ENCODE measurements at regions not wholly inside any gene's neighbourhood (a gene's known extent, or its start where the extent isn't known, plus 50 kb on each side); places are given as distances from the start of the nearest gene placed in this dataset.

DNA sequence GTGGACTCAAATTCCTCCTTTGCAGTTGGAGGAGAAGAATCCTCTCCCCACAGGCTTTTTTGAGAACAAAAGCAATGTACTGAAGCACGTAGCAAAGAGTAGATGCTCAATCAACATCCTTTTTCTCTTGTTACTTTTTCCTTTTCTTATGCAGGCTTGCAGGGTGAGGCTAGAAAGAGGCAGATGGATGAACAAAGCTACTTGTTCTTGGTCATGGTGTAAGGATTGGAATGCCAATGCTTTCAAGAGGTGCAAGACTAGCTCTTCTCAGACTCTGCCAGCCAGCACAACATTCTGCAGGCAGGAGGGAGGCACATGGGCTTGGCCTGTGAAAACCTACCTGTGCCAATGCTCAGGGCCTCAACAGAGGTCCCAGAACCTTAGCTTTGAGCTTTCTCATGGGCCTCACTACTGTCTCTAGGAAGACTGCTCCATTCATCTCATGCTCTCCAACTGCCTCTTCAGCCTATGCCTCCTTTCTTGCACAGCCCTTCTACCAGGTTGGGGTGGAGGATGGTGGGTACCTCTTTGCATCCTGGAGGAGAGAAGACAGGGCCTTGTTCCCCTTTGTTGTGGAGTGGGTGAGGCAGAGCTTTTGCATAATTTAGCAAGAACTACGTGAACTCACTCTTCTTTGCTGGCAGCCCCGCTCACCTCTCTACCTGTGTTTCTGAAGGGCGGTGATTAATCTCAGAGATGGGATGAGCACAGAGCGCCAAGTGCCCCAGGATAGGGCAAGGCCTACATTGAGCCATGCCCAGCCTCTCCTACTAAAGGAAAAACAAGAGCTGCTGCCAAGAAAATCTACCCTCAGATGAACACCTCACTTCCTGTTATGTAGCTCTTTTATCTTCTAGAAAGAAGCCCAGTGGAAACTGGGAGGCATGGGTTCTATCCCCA, 1119.7 kb downstream of the VRK1 start:
- DNase-seq, result no peak

DNA sequence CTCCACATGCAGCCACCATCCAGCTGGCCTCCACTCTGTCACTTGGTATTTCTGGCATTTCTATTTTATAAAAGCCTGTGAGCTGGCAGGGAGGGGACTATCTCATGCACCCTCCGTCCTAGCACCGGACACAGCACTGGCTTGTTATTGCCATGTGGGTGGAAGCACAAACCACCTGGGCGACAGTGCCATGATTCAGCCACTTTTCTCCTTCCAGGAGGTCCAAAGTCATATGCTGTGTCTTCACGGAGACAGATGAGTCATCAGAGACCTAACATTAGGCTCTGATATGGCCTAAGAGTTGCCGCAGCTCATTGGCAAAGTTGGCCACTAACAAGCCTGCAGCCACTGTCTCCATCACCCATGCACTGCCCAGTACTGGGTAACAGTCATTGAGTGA, 1123.0 kb downstream of the VRK1 start:
- DNase-seq, result no peak

DNA sequence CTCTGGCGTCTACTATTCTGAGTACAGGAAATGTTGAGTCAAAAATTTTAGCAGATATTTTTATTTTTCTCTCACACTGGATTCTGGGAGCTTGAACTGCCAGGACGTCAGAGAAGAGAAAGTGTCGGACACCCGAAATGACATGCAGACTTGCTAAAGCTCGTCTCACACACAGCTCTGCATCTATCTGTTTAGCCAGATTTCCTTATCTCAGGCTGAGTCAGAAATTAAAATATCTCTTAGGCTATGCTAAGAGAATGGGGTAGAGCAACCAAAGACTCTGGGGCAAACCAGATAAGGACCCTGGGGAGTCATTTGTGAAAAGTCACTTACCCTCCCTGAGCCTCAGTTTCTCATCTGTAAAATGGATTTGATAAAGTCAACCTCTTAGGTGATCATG, 1124.1 kb downstream of the VRK1 start:
- DNase-seq, result no peak

GRCh38 chr14:97924922-97925613, 1127.9 kb downstream of the VRK1 start:
- DNase-seq, result no peak

GRCh38 chr14:97930166-97930565, 1133.0 kb downstream of the VRK1 start:
- DNase-seq, result no peak

GRCh38 chr14:97931273-97931672, 1134.1 kb downstream of the VRK1 start:
- DNase-seq, result no peak

DNA sequence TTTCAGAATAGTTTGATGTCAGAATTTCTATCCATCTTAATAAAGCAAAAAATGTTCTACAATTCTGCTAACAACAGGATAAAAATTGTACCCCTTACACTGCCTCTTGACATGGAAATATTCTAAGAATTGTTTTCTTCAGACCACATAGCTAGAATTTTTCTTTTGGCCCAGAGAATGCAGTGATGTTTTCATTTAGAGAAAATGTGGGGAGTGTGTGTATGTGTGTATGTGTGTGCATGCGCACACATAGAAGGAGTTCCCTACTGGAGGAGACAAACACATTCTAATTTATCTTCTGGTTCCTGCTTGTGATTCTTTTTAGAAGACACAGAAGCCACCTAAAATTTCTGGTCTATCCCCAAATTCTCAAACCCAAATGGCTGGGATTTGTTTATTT, 1145.7 kb downstream of the VRK1 start:
- no peak for DNase-seq

DNA sequence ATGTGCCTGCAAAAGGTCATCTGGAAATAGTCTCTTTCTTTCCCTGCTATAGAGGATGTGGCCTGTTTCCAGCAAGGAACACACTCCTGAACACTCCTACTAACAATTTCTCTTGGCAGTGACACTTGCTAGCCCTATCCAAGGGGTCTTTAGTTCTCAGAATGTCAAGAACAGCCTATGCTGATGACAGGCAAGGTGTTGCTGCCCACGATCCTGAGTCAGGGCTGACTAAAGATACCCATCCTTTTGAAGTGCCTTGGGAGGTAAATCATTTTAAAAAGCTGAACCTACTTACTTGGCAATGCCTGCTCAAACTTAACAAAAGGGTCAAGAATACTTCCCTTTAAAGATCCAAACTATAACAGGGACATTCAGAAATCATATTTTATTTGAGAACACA, 1146.4 kb downstream of the VRK1 start:
- no peak for DNase-seq

DNA sequence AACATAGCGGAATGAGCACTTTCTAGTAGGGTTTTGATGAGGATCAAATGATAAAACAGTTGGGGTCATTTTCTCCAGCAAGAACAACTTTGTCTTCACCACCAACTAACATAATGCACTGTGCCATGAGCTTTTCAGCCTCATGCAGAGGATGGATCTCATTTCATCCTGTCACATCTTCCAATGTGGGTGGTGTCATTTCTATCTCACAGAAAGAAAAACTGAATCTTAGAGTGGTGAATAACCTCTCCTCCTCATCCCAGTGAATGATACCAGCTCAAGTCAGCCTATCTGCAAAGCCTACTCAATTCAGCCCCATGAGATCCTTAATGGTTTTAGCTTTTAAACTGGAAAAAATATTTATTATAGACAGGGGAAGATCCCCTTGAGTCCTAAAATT, 1147.2 kb downstream of the VRK1 start:
- no peak for DNase-seq

GRCh38 chr14:97945631-97946030, 1148.4 kb downstream of the VRK1 start:
- no peak for DNase-seq

- no peak for DNase-seq
Measured at GRCh38 chr14:97946240-97946639, 1149.1 kb downstream of the VRK1 start.

DNA sequence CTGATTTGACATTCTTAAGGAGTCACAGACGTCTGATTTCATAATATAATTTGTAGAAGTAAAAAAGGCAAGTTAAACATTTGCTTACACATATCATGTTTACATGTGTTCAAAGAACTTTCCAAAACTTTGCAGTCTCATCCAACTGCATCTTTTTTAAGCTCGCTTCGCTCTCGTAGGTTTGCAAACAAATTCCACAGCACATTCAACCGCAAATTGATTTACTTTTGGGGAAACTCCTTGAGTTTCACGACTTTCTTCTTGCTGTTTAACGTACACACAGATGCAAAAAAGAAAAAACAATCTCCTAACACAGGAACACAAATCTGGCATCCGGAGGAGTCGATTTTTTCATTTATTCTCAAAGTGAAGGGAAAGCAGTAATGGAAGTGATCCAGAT, 1149.5 kb downstream of the VRK1 start:
- DNase-seq, result no peak

DNA sequence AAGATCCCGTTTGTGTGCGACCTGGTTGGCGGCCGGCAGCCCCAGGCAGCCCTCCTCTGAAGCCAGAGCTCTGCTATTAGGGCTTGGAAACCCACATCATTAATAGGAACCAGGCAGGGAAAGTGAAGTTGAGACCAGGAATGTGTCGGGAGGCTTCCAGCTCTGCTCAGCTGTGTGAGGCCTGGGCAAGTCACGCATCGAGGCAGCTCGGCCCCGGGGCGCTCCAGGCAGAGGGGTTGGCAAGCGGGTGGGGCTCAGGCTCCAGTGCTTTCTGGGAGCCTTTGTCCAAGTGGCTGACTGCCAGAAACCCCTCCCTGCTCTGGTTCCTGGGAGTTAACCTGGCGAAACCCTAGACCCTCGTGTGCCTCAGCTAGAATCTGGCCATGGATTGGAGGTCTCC, 1151.7 kb downstream of the VRK1 start:
- no peak for DNase-seq

DNA sequence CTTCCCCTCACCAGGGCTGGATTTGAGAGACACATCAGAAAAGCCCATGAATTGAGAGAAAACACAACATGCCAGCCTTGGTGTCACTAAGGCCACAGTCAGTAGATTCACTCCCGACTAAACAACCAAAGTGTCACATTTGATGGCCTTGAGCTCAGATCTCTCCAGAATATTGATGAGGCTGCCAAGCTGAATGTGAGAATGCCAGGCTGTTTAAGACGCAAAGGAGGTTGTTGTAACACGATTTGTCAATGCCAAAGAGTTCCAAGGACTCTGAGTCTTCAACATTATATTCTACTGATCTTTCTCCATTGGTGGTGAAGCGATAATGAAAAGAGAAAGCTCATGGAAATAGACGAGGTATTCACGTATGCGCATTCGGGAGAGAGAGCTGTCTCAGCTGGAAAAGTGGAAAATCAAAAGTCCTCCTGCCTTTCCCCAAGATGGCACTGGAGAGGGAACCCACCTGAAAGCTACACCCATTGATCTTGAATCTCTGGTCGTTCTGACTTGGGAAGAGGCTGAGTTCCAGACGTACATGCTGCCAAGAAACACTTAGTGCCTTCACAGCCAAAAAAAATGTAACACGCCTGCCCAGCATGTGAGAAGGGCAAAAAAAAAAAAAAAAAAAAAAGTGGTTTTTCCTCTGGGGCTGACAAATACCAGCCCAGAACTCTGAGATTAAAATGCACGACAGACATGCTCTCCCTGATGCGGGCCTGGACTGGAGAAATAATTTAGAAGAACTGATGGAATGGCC, 1159.6 kb downstream of the VRK1 start:
- DNase-seq, result no peak

GRCh38 chr14:97959251-97959650, 1162.1 kb downstream of the VRK1 start:
- no peak for DNase-seq

DNA sequence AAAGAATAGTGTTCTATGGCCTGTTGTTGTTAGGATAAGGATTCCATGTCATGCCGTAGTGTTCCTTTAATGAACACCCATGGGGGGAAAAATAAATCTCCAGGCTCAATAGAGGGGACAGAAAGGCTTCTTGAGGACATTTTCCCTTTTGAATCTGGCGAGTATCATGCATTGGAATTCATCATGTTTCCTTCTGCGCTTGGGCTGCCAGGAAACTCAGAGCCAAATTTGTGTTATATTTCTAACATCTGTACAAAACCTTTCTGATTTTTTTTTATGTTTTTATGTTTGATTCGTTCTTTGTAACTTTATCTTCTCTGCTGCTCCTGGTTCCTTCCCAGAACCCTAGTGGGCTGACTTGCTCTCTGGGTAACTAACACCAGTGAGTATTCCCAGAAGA, 1163.3 kb downstream of the VRK1 start:
- no peak for DNase-seq

- DNase-seq, result no peak
Measured at GRCh38 chr14:97970222-97970621, 1173.0 kb downstream of the VRK1 start.

DNA sequence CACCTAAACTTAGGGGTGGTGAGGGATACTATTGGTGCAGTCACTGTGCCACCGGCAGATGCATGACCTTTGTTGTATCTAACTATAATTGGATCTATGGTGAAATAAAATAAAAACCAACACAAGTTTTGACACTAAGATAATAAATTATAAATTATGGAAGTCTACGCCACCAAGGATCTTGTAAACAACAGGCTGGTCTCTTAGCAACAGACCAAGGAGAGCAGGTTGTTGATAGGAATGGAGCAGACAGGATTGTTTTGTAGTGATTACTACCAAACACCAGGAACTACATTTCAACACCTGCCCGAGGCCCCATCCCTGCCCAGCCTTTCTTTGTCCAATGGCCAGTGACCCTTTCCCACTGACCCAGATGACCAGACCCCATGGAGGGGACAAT, 1178.0 kb downstream of the VRK1 start:
- DNase-seq, result no peak

DNA sequence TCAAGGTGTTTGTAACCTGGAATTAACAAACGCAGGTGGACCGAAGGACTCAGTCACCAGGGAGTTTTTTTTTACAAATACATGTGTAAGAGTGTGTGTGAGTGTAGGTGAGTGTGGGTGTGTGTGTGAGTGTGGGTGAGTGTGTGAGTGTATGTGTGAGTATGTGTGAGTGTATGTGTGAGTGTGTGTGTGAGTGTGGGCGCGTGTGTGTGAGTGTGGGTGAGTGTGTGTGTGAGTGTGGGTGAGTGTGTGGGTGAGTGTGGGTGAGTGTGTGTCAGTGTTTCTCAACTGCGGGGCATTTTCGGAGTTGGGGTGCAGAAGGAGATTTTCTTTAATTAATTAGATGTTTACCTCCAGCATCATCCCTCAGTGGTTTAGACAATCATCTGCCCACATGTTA, 1178.8 kb downstream of the VRK1 start:
- no peak for DNase-seq

GRCh38 chr14:97976861-97977260, 1179.7 kb downstream of the VRK1 start:
- DNase-seq, result no peak

GRCh38 chr14:97977651-97978261, 1180.6 kb downstream of the VRK1 start:
- peak; percentile 14 to 78 (median 48) for DNase-seq

DNA sequence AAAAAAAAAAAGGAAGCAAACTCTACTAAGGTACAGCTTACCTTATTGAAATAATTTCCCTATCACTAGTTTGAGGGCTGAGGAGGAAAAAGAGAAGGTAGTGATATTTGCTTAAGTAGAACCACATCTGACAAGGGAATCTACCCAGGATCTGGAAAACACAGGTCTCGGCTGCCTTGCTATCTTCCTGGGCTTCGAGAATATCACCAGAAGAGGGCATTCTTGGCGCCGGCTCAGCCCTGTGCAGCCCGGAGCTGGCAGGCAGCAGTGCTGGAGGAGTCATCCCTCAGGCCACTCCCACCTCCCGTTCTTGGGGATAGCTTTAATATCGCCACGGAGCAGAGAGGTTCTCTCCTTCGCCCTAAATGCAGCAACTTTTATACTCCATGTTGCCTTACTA, 1181.2 kb downstream of the VRK1 start:
- peak; percentile 25 to 66 (median 52) for DNase-seq

DNA sequence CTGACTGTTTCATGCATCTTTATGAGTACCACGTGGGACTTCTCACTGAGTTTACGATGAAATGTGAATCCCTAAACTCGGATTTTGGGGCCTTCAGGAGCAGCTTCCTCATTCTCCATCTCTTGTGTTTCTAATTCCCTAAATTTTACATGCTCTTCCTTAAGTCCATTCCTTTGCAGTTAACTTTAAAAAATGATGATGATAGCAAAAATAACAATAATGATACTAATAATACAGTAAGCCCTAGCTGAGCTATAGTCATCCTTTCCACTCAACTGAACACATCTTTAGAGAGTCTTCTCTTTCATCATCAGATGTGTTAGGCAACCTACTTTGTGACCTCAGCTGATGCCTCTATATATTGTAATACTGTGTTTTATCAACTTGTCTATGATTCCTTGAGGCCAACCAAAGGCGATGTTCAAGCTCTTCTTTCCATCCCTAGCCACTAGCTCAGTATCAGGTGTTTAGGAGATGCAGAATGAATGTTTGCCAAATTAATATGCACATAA, 1196.4 kb downstream of the VRK1 start:
- no peak for DNase-seq
